ENCODE measurements at regions not wholly inside any gene's neighbourhood (a gene's known extent, or its start where the extent isn't known, plus 50 kb on each side); places are given as distances from the start of the nearest gene placed in this dataset.

GRCh38 chr18:43574974-43575373, 297.7 kb upstream of the SYT4 start:
- no peak for DNase-seq

- DNase-seq, result no peak
These were observed 300.9 kb upstream of the SYT4 start for GRCh38 chr18:43578211-43578610.

GRCh38 chr18:43578706-43579105, 301.4 kb upstream of the SYT4 start:
- DNase-seq, result no peak

GRCh38 chr18:43581936-43582519, 304.7 kb upstream of the SYT4 start:
- no peak for DNase-seq

- DNase-seq, result no peak
These were observed 310.4 kb upstream of the SYT4 start for GRCh38 chr18:43587538-43588153.

GRCh38 chr18:43588838-43589237, 311.5 kb upstream of the SYT4 start:
- DNase-seq, result no peak

GRCh38 chr18:43589611-43590151, 312.4 kb upstream of the SYT4 start:
- DNase-seq, result no peak

- no peak for DNase-seq
These were observed 313.1 kb upstream of the SYT4 start for GRCh38 chr18:43590182-43590903.

GRCh38 chr18:43592269-43592668, 315.0 kb upstream of the SYT4 start:
- DNase-seq, result no peak

- no peak for DNase-seq
These were observed 318.9 kb upstream of the SYT4 start for GRCh38 chr18:43596105-43596712.

- DNase-seq, result no peak
These were observed 324.1 kb upstream of the SYT4 start for GRCh38 chr18:43601432-43601831.

- DNase-seq, result no peak
These were observed 327.9 kb upstream of the SYT4 start for GRCh38 chr18:43605224-43605623.

- DNase-seq, result no peak
These were observed 329.5 kb upstream of the SYT4 start for GRCh38 chr18:43606795-43607194.

- no peak for DNase-seq
These were observed 343.6 kb upstream of the SYT4 start for GRCh38 chr18:43620936-43621335.

GRCh38 chr18:43622024-43622423, 344.7 kb upstream of the SYT4 start:
- no peak for DNase-seq

- DNase-seq, result no peak
These were observed 348.3 kb upstream of the SYT4 start for GRCh38 chr18:43625582-43625981.

- DNase-seq, result no peak
These were observed 350.7 kb upstream of the SYT4 start for GRCh38 chr18:43627848-43628530.

- no peak for DNase-seq
These were observed 357.7 kb upstream of the SYT4 start for GRCh38 chr18:43634994-43635393.

GRCh38 chr18:43635397-43635796, 358.1 kb upstream of the SYT4 start:
- DNase-seq, result no peak

GRCh38 chr18:43642727-43643330, 365.5 kb upstream of the SYT4 start:
- DNase-seq, result no peak

- no peak for DNase-seq
These were observed 370.7 kb upstream of the SYT4 start for GRCh38 chr18:43648002-43648401.

- DNase-seq, result no peak
These were observed 372.5 kb upstream of the SYT4 start for GRCh38 chr18:43649649-43650357.
